ENCODE measurements at regions not wholly inside any gene's neighbourhood (a gene's known extent, or its start where the extent isn't known, plus 50 kb on each side); places are given as distances from the start of the nearest gene placed in this dataset.
"Not testable (repeated sequence)": the region's sequence is repeated elsewhere in the genome, so short reads cannot be mapped to it uniquely, and the experiment has no call there.

DNA sequence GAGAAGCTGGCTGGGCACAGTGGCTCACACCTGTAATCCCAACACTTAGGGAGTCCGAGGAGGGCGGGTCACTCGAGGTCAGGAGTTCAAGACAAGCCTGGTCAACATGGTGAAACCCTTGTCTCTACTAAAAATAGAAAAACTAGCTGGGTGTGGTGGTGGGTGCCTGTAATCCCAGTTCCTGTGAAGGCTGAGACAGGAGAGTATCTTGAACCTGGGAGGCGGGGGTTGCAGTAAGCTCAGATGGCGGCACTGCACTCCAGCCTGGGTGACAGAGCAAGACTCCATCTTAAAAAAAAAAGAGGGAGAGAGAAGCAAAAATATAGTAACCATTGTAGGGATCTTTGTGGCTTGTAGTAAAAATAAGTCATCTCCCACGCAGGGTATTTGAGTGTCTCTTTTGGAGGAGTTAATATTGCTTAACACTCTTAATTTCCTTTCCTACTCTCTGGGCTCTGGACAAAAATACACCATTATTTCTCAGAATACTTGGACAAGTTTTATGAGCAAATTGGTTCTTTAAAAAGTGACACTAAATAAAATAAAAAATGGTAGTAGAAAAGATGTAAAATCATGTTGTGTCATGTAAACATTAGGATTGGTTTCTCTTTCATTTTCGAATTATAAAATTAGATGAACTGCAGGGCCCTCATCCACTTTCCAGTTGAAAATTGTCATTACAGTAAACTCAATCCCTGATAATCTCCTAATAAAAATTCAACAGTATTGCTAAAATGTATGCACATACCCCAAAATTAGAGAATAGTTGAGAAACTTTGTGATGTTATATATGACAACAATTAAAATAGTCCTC, 61.1 kb upstream of the C12orf71 start:
- CTCF ChIA-PET: interaction anchor here (0.6 kb wide), 1 partner anchor 82 kb away, joined by 4 read pairs; no protein-coding TSS in a partner anchor
- intact Hi-C loops (cut with micrococcal nuclease; ENCODE audit: unreplicated experiment): loop anchor here (2.0 to 5.0 kb wide), 2 partner anchors 129 to 291 kb away; partner anchors contain the start of gene TM7SF3

DNA sequence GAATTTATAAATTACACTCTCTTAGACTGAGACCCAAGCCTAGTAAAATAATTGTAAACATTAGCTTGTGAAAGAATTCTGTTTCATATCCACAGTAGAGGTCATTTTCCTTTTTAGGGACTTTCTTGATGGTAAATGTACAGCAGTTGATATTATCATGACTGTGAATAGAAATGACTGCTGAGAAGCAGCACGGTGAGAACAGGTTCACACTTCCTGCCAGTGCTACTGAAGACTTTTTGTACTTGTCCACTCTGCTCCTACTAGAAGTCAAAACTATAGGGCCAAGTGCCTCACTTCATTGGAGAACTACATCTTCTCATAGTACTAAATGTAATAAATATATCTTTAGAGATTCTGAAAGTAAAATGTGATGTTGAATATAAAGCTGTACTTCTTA, 63.3 kb upstream of the C12orf71 start:
- CTCF ChIA-PET; POLR2A ChIA-PET; intact Hi-C loops (cut with micrococcal nuclease; ENCODE audit: unreplicated experiment): not testable (repeated sequence)

More for the DNA sequence above, 61.1 kb upstream of the C12orf71 start:
- Histone ChIP-seq H3K36me3 (ENCODE audit: control insufficient read depth, insufficient read depth, low read length) (no peaks in the 10 kb centered on the region), H3K27me3 (replicated peaks; ENCODE audit: control insufficient read depth, insufficient read depth, low read length) (no peaks in the 10 kb centered on the region), H3K4me1 (no peaks in the 10 kb centered on the region), H3K9me3 (no peaks in the 10 kb centered on the region), H3K4me3 (ENCODE audit: low read depth, low read length) (no peak overlapping the region)
- POLR2A ChIA-PET: no interaction called here
- BruUV-seq (replicated peaks): no TSS peak
- Mint-ChIP-seq H3K9me3 (ENCODE audit: unreplicated experiment) (no peaks in the 10 kb centered on the region), H3K36me3 (ENCODE audit: insufficient read depth, unreplicated experiment) (no peaks in the 10 kb centered on the region), H3K4me1 (ENCODE audit: low read depth, unreplicated experiment) (peaks cover 6% of the 10 kb centered on the region), H3K27ac (ENCODE audit: unreplicated experiment) (no peak overlapping the region), H3K4me3 (ENCODE audit: unreplicated experiment) (no peak overlapping the region), H3K27me3 (ENCODE audit: insufficient read depth, unreplicated experiment) (peaks cover 2% of the 10 kb centered on the region)
- no peak for DNase-seq
- TF ChIP-seq, protein P1, sequence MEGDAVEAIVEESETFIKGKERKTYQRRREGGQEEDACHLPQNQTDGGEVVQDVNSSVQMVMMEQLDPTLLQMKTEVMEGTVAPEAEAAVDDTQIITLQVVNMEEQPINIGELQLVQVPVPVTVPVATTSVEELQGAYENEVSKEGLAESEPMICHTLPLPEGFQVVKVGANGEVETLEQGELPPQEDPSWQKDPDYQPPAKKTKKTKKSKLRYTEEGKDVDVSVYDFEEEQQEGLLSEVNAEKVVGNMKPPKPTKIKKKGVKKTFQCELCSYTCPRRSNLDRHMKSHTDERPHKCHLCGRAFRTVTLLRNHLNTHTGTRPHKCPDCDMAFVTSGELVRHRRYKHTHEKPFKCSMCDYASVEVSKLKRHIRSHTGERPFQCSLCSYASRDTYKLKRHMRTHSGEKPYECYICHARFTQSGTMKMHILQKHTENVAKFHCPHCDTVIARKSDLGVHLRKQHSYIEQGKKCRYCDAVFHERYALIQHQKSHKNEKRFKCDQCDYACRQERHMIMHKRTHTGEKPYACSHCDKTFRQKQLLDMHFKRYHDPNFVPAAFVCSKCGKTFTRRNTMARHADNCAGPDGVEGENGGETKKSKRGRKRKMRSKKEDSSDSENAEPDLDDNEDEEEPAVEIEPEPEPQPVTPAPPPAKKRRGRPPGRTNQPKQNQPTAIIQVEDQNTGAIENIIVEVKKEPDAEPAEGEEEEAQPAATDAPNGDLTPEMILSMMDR (IDR thresholded peaks at IDR 0.05; ENCODE audit: insufficient read depth in 1 of 2, low read depth in 1 of 2, low read length in 1 of 2, severe bottlenecking in 1 of 2, unreplicated experiment in 1 of 2): no peak

DNA sequence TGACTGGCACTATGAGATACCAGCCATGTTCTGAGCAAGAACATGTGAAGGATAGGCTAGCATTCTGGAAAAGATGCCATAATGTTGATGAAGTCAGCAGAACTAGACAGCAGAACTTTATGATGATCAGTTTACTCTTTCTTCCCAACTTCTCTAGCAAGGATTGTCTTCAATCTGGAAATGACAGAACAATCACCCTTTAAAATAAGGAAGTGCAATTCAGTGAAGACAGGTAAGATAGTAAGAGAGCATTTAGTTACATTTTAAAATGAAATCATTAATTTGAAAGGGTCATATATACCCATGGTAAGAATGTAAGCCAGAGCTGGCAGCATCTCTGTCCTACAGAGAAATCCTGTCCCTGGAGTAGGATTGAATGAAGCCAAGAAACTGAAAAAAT, 66.0 kb upstream of the C12orf71 start:
- Histone ChIP-seq H3K4me3 (ENCODE audit: low read depth, low read length) (no peak overlapping the region), H3K36me3 (ENCODE audit: control insufficient read depth, insufficient read depth, low read length) (no peaks in the 10 kb centered on the region), H3K9me3 (no peaks in the 10 kb centered on the region), H3K4me1 (no peaks in the 10 kb centered on the region), H3K27me3 (replicated peaks; ENCODE audit: control insufficient read depth, insufficient read depth, low read length) (no peaks in the 10 kb centered on the region)
- no peak for DNase-seq
- TF ChIP-seq, protein P1 (IDR thresholded peaks at IDR 0.05; ENCODE audit: insufficient read depth in 1 of 2, low read depth in 1 of 2, low read length in 1 of 2, severe bottlenecking in 1 of 2, unreplicated experiment in 1 of 2): no peak
- no peaks in the 10 kb centered on the region for H3K4me1 Mint-ChIP-seq (ENCODE audit: low read depth, unreplicated experiment)
- POLR2A ChIA-PET: no interaction called here
- no peak overlapping the region for H3K4me3 Mint-ChIP-seq (ENCODE audit: unreplicated experiment)
- H3K27ac Mint-ChIP-seq (ENCODE audit: unreplicated experiment): no peak overlapping the region
- no peaks in the 10 kb centered on the region for H3K36me3 Mint-ChIP-seq (ENCODE audit: insufficient read depth, unreplicated experiment)
- no peaks in the 10 kb centered on the region for H3K9me3 Mint-ChIP-seq (ENCODE audit: unreplicated experiment)
- CTCF ChIA-PET: no interaction called here
- peaks cover 5% of the 10 kb centered on the region for H3K27me3 Mint-ChIP-seq (ENCODE audit: insufficient read depth, unreplicated experiment)
- BruUV-seq (replicated peaks): no TSS peak
- intact Hi-C loops (cut with micrococcal nuclease; ENCODE audit: unreplicated experiment): no loop called here

More for the DNA sequence above, 63.3 kb upstream of the C12orf71 start:
- not testable (repeated sequence) for H3K4me1 Mint-ChIP-seq (ENCODE audit: low read depth, unreplicated experiment); H3K4me1 ChIP-seq; H3K4me3 ChIP-seq (ENCODE audit: low read depth, low read length); H3K9me3 ChIP-seq; H3K9me3 Mint-ChIP-seq (ENCODE audit: unreplicated experiment); DNase-seq; H3K4me3 Mint-ChIP-seq (ENCODE audit: unreplicated experiment); H3K36me3 ChIP-seq (ENCODE audit: control insufficient read depth, insufficient read depth, low read length); H3K27ac Mint-ChIP-seq (ENCODE audit: unreplicated experiment); BruUV-seq (replicated peaks); H3K27me3 ChIP-seq (replicated peaks; ENCODE audit: control insufficient read depth, insufficient read depth, low read length); H3K27me3 Mint-ChIP-seq (ENCODE audit: insufficient read depth, unreplicated experiment); H3K36me3 Mint-ChIP-seq (ENCODE audit: insufficient read depth, unreplicated experiment)

Measured in Caco-2 (cell line).